ENCODE measurements at regions not wholly inside any gene's neighbourhood (a gene's known extent, or its start where the extent isn't known, plus 50 kb on each side); places are given as distances from the start of the nearest gene placed in this dataset.

GRCh38 chr5:31008231-31008630, 185.3 kb upstream of the CDH6 start:
- no peak for TF ChIP-seq CTCF (IDR thresholded peaks at IDR 0.05)
- TF ChIP-seq POLR2A (IDR thresholded peaks at IDR 0.05) = no peak
- no peak for TF ChIP-seq POLR2AphosphoS5 (IDR thresholded peaks at IDR 0.05; ENCODE audit: insufficient read depth in 1 of 2, low read depth in 1 of 2)
